HG02610 (cell line): ENCODE measurements at regions not wholly inside any gene's neighbourhood (a gene's known extent, or its start where the extent isn't known, plus 50 kb on each side); places are given as distances from the start of the nearest gene placed in this dataset.
"Not testable (repeated sequence)": the region's sequence is repeated elsewhere in the genome, so short reads cannot be mapped to it uniquely, and the experiment has no call there.

Experiments
- ATAC-seq: cut with Tn5 transposase; IDR thresholded peaks from one replicate; pipeline ENCODE4 v1.9.1; 2021; ENCODE audit warnings: mild to moderate bottlenecking, moderate library complexity; ENCODE audit not compliant: unreplicated experiment

DNA sequence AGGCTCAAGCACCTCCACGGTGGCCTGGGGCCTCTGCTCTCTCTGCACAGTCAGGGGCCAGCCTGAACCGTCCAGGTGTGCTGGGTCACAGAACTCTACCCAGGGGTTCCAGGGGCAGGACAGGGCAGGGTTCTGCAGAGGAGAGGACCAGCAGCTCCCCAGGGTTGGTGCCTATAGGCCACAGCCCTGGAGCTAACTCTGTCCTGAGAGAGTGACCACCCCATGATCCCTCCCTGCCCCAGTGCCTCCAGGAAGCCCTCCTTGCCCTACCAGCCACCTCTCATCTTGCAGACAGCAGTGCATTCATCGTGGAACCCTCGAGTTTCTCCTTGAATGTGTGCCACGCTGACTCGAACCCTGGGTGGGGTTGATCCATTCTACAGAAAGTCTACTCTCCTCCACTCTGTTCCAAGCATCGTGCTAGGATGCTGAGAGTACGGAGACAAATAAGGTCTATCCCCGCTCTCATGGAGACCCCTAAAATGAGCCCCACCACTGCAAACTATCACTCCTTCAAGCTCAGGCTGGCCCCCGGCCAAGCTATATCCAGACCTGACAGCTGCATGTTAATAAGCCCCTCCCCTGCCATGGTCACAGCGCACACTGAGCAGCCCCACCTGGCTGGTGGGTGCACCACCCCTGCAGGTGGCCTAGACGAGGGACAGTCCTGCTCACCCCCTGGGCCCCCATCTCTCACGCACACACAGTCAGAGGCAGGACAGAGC is 138.1 kb upstream of the FOXD4L5 start:
- ATAC-seq, result not testable (repeated sequence)

DNA sequence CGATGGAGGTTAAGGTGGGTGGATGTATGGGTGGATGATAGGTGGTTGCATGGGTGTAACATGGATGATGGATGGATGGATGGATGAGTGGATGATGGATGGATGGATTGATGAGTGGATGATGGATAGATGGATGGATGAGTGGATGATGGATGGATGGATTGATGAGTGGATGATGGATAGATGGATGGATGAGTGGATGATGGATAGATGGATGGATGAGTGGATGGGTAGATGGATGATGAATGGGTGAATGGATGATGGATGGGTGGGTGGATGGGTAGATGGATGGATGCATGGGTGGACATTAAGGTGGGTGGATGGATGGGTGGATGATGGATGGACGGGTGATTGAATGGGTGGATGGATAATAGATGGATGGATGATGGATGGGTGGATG is 136.5 kb upstream of the FOXD4L5 start:
- ATAC-seq, result not testable (repeated sequence)

DNA sequence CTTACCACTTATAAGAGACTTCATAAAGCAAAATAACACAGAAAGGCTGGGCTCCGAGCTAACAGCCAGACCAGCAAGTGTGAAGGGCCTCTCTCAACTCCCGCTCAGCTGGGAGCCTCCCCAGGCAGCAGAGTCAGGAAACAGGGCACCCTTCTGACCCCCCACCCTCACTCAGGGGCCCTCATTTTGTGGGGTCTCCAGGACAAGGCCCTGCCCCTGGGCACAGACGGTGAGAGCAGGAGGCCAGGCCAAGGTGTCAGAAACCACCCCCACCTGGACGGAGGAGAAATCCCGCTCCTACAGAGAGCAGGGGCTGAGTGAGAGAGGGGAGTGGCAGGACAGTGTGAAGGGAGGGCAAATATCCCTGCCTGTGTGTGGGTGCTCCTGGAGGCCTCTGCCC is 135.8 kb upstream of the FOXD4L5 start:
- ATAC-seq, result no peak

DNA sequence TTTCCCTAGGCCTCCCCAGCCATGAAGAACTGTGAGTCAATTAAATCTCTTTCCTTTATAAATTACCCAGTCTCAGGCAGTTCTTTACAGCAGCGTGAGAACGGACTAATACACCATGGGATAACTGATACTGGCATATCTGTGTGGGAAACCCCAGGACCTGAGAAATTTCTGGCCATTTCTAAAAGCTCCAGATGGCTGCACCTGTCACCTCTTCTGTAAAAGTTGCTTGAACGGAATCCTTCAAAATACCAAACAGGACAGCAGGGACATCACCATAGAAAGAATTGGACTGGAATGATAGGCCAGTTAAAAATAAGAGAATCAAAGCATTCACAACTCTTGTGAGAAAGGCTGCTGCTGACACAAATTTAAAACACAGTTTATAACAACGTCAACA is 134.0 kb upstream of the FOXD4L5 start:
- ATAC-seq, result not testable (repeated sequence)

DNA sequence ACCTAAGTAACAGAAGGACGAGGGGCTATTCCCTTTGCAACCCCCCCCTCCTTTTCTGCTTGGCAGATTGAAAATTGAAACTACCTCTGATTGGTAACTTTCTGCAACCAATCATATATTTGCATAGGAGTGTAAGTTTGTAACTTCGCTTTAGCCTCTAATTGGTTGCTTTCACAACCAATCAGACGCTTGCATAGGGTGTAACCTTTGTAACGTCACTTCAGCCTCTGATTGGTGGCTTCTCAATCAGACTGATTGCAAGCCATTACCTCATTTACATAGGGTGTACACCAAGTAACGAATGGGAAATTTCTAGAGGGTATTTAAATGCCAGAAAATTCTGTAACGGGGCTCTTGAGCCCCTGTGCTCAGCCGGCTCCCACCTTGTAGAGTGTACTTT is 131.9 kb upstream of the FOXD4L5 start:
- ATAC-seq, result not testable (repeated sequence)

DNA sequence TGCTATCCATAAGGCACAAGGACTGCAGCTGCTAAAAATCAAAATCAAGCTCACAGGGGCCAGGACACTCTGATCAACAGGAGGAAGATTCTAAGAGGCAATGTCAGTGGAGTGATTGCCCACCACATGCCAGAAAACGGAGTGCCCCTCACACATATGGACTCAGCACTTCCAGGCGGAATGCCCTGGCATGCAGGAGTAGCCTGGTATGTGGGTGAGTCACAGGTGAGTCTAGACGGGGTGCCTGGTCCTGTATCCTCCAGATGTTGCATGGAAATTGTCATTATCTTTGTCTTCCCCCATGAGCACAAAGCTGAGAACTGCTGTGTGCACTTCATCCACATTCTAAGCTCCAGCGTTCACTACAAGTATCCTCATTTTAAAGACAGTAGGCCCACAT is 129.2 kb upstream of the FOXD4L5 start:
- not testable (repeated sequence) for ATAC-seq

DNA sequence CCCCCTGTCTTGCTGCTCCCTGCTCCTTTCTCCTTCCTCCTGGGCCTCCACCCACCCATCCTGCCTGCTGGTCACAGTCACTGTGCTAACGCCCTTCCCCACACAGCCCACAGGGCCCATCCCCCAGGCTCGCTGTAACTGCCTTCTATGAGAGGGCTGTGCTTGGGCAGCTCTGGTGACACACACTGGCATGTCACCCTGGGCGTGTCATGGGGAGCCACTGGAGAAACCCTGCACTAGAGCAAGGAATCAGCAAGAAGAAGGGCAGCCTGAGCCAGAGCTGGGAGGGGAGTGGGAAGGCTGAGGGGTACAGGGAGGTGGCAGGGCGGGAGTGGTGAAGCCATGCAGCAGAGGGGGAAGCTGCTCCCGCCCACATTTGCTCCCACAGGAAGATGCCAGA is 128.4 kb upstream of the FOXD4L5 start:
- ATAC-seq, result not testable (repeated sequence)

DNA sequence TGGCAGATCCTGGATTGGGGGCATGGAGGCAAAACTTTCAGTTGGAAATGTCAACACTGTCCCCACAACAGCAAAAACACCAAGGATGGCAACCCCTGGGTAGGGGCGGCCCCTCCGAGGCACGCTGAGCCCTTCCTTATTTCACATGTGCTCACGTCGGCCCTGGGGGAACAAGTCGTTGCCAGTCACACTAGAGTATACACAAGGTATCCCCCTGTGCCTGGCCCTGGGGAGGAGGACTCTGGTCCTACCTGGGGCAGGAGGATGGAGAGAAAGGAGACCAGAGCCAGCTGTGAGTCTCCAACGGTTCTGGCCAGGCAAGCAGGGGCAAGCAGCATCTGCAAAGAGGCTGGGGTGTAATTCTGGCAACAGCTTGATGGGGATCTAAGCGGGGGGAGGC is 126.9 kb upstream of the FOXD4L5 start:
- ATAC-seq, result no peak

DNA sequence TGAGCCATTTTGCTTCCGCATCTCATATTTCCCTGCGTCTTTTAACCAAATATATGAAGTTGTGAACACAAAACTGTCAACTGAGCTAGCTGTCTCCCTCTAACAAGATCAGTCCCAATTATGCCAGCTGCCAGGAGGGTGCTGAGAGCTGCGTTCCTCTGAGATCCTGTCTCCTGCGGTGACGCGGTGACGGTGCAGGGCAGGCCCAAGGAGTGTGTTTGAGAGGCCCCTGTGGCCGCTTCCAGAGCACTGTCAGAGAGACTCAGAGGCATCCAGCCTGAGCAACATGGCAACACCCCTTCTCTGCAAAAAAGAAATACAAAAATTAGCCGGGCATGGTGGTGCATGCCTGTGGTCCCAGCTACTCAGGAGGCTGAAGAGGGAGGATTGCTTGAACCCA is 126.3 kb upstream of the FOXD4L5 start:
- ATAC-seq, result no peak

DNA sequence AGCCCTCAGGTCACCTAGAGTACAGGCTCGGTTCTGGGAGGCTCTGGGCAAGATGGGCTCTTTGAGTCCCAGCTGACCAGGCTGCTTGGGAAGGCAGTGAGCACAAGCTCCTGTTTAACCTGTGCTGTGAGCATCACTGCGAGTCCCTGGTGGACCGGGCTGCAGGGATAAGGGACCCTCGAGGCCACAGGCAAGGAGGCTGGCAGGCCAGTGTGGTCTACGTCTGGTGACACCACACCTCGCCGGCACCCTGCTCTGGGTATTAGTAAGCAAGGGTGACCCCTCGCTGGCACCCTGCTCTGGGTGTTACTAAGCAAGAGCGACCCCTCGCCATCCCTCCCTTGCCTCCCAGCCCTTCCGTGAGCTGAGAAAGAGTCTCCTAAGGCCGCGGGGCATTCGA is 125.9 kb upstream of the FOXD4L5 start:
- no peak for ATAC-seq

DNA sequence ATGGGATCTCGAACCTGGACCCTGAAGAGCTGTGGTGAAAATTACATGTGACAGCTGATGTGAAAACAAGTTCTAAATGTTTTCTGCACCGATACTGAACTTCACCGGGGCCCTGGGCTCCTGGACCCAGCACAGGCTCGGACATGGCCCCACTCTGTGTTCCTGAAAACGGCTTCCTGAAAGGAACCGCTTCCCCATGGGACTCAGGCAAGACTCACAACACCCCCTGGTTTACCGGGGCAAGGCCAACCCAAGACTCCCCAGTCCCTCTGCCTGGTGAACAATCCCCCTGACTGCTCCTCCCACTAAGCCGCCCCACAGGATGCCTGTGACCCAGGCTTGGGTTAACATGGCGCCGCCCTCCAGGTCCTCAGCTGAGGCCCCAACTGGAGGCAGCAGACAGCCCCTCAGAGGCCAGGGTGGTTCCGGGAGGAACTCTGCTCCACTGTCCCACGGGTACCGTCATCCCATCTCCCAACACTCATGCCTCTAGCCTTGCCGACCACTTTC is 124.5 kb upstream of the FOXD4L5 start:
- no peak for ATAC-seq

DNA sequence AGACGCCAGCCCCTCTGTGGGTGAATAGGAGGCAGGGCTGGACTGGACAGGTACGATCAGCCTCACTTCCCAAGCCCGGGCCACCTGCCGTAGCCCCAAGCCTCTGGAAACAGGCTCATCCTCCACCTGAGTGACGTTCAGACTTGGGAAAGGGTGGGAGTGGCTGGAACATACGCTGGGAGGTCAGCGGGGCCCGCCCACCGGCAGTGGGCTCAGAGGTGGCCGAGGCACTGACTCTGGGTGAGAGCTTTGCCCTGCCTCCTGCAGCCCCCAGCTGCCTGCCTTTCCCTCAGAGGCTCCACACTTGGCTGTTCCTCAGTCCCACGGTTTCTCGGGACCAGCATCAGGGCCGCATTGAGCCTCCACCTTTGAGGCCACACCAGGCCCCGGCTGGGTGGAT is 123.8 kb upstream of the FOXD4L5 start:
- not testable (repeated sequence) for ATAC-seq

DNA sequence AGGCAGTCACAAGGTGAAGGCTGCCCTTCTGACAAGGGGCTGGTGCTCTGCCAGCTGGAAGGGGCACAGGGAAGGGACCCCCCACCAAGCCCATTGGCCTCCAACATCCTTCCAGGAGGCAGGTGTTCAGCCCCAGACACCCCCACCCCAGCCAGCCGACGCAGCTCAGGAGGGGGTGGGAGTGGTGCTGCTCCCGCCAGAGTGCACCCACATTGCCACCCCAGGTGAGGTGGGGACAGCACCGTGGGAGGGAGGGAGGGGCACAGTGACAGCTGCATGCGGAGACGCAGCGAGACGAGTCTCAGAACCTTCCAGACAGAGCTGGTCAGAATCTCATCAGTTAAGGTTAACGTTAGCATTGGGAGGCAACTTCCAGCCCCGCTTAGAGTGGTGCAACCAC is 121.6 kb upstream of the FOXD4L5 start:
- ATAC-seq, result not testable (repeated sequence)

DNA sequence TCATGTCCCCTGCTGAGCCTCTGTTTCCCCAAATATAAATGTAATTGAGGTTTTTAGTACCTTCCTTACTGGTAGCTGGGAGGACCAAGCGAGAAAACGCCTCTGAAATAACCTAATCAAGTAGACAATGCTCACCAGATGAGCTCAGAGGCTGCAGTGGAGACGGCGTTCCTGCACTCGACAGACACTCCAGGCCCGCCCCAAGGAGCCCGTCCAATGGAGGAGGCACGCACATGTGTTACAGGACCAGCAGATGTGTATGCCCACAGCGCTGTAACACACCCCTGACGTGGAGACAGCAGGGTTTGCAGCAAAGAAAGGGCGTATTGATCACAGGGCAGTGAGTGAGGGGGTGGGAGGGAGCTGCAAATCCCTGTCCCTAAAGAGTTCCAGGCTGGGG is 120.8 kb upstream of the FOXD4L5 start:
- not testable (repeated sequence) for ATAC-seq

DNA sequence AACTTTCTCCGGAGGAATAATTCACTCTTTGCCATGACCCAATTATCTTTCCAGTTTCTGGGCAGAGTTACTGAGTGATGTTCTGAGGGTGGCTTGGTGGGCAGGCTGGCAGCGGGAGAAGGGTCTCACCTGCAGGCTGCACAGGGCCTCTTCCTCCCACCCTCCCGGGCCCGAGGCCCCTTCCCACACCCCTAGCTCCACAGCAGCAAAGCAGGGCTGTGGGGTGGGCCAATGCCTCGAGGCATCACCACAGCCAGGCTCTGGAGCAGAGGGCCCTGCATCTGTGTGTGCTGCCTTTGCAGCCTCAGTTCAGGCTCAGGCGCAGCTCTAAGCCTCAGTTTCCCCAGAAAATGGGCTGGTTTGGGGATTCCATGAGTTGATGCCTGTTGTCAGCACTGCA is 120.2 kb upstream of the FOXD4L5 start:
- ATAC-seq, result no peak

DNA sequence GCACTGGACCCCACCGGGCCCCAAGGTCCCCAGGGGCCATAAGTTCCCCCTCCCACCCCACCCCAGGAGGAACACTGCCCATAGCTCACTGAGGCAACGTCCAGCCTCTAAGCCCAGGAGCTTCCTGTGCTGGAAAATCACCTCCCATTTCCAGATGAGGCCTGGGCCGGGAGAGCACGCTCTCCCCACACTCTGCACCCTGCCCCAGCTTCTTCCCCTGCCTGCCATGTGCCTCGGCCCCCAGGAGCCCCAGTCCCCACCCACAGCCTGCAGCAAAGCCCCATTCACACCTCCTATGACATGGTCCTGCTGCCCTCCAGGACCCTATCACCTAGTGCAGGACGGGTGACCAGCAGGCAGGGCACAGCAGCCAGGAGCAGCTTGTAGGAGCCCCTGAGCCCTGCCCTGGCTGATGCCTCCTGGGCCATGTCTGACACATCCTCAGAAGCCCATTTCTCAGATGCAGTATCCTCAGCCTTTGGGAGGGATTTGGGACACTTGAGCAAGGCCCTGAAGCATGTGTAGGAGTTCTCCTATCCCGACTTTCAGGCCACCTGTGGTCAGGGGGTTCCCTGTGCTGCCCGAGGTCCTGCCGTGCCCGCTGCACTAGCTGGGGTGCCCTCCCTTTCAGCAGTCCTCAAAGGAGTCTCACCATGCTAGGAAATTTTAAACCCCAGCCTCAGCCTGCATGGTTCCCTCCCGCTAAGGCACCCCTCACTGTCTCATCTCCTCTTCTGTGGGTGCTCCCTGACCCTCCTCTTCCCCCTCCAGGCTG is 119.4 kb upstream of the FOXD4L5 start:
- ATAC-seq, result no peak

DNA sequence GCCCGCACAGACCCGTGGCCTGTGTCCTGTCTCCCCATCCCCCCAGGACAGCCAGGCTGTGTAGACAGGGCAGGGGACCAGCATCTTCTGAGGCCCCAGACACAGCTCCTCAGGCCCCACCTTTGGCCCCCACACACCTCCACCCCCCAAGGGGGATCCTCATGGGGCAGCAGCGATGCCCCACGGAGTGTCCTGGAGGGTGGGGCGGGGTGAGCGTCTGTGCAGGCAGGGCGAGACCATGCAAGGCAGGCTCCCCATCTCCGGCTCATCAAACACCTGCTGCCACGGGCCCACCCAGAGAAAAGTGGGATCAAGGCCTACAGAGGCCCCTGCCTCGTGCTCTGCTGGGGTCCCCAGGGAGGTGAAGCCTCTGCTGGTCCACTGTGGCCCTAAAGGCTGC is 118.7 kb upstream of the FOXD4L5 start:
- no peak for ATAC-seq

DNA sequence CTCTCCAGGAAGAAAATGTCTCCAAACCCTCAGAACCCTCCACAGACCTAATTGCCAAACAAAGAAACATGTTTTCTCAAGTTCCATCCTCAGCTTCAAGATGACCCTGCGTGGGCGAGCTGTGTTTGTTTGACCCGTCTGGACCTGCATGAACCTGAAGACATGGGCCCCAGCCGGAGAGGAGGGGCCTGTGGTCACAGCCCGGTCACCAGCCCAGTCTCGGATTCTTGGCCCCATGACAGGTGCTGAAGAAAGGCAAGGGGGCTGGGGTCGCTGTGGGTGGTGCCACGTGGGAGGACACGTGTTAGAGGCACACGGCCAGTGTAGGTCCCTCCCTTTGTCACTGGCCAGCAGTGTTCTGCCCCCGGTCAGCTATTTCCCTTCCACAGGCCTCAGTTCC is 118.1 kb upstream of the FOXD4L5 start:
- not testable (repeated sequence) for ATAC-seq

DNA sequence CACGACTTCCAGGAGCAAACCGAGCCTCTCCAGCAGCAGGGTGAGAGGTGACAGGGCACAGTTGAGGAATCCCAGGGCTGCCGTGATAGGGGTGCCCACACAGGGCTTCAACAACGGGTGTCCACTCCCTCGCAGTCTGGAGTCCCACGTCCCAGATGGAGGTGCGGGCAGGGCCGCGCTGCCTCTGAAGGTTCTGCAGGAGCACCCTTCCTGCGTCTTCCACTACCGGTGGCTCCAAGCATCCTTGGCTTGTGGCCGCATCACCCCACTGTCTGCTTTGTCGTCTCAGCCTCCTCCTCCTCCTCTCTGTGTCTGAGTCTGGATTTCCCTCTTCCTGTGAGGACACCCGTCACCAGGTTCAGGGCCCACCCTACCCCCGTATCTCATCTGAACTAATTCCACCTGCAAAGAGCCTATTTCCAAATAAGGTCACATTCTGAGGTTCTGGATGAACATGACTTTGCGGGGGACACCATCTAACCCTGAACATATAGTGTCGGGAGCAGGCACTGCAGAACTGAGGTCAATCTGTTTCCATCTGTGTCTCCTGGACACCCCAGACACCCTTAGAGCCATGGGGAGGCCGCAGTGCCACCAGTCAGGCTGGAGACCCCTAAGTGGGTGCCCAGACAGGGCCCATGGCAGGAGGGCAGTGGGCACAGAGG is 117.3 kb upstream of the FOXD4L5 start:
- ATAC-seq, result not testable (repeated sequence)

DNA sequence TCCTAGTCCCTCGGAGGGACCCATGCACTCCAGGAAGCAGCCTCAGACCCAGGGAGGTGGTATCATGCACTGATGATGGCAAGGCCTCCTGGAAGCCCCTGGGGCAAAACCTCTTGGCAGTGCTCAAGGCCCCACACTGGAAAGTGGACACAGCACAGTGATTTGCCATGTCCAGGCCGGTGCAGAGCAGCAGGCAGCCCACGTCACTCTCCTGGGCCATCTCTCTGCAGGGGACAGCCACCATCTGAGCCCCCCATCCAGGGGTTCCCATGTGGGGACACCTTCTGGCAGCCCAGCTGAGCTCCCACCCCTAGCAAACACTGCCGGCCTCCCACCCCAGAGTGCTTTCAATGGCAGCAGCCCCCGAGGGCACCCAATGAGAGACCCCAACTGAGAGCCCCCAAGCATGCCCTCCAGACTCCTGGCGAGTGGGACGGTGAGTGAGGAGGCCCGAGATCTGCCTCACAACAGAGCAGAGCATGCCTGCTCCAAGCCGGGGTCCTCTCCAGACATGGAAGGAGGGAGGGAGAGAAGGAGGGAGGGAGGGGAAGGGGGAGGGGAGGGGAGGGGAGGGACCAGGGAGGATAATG is 116.5 kb upstream of the FOXD4L5 start:
- not testable (repeated sequence) for ATAC-seq

DNA sequence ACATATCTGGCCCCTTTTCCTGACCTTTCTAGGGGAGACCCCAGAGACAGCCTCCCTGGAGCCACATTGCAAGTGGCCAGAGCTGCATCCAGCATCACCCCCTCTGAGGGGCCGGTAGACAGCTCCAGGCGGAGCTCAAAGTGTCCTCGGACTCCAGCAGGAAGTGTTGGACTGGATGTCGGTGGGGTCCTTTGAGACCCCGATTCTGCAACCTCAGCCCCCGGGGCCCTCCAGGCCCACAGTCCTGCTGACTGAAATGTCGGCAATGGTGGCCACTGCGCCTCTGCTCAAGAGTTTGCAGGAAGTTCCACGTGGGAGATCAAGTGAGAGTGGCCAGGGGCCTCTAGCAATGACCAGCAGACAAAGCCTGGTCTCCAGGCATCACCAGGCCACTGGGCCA is 115.9 kb upstream of the FOXD4L5 start:
- ATAC-seq, result no peak
